ENCODE measurements at regions not wholly inside any gene's neighbourhood (a gene's known extent, or its start where the extent isn't known, plus 50 kb on each side); places are given as distances from the start of the nearest gene placed in this dataset.
"Not testable (repeated sequence)": the region's sequence is repeated elsewhere in the genome, so short reads cannot be mapped to it uniquely, and the experiment has no call there.

DNA sequence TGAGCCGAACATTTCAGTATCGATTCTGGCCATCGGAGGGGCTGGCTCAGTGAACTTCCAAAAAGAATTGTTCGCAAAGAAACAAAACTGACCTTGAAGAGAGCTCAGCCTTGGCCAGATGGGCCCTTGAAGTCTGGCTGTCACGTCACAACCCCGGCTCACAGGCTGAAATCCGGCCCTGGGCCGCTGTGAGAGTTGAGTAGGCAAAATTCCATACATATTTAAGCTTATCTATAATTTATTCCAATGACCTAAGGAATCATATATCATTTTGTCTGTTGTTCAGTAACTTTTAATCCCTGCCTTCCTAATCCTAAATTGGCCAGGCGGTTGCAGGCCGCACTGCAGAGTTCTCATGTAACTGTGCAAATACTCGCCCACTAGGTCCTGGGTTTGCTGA lies 174.8 kb downstream of the LAT start:
- H3K79me2 ChIP-seq (ENCODE audit: insufficient read depth, low read depth, low read length); H3K4me1 ChIP-seq (ENCODE audit: insufficient read depth, low read length, poor library complexity, severe bottlenecking); intact Hi-C loops (cut with micrococcal nuclease; ENCODE audit: unreplicated experiment); POLR2A ChIA-PET; H4K20me1 ChIP-seq (ENCODE audit: insufficient read depth, low read length); DNase-seq (ENCODE audit: low spot score); H3K36me3 ChIP-seq (ENCODE audit: insufficient read depth, low read length); H3K4me3 ChIP-seq (ENCODE audit: low read depth, low read length, poor library complexity, severe bottlenecking); CTCF ChIA-PET (ENCODE audit: unreplicated experiment); H2AFZ ChIP-seq (ENCODE audit: low read length); H3K9me3 ChIP-seq (ENCODE audit: low read length); BruUV-seq (replicated peaks); H3K27ac ChIP-seq (ENCODE audit: low read depth, low read length, poor library complexity, severe bottlenecking); H3K9me2 ChIP-seq (ENCODE audit: insufficient read depth, low read length); H3K4me2 ChIP-seq (ENCODE audit: low read length): not testable (repeated sequence)

DNA sequence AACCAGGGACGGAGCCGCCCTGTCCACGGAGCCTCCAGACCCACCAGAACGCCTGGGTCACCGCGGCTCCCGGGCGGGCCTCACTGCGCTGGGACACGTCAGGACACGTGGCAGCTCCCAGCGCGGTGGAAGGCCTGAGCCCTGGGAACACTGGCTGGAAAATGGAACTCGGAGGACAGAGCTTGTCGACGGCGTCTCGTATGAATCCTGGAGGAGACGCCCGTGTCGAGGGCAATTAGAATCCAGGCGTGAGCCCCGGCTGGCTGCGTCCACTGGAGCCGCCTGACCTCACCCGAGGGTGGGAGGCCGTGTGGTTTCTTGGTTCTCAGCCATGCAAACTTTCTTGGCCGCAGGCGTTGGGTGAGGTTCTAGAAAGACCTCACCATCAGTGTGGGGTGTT lies 173.9 kb downstream of the LAT start:
- POLR2A ChIA-PET: no interaction called here
- TF ChIP-seq EZH2phosphoT487 (IDR thresholded peaks at IDR 0.05; ENCODE audit: borderline replicate concordance, low read depth, low read length): no peak
- TF ChIP-seq CTCF (conservative IDR thresholded peaks at IDR 0.05; ENCODE audit: low read length): no peak
- intact Hi-C loops (cut with micrococcal nuclease; ENCODE audit: unreplicated experiment): no loop called here

DNA sequence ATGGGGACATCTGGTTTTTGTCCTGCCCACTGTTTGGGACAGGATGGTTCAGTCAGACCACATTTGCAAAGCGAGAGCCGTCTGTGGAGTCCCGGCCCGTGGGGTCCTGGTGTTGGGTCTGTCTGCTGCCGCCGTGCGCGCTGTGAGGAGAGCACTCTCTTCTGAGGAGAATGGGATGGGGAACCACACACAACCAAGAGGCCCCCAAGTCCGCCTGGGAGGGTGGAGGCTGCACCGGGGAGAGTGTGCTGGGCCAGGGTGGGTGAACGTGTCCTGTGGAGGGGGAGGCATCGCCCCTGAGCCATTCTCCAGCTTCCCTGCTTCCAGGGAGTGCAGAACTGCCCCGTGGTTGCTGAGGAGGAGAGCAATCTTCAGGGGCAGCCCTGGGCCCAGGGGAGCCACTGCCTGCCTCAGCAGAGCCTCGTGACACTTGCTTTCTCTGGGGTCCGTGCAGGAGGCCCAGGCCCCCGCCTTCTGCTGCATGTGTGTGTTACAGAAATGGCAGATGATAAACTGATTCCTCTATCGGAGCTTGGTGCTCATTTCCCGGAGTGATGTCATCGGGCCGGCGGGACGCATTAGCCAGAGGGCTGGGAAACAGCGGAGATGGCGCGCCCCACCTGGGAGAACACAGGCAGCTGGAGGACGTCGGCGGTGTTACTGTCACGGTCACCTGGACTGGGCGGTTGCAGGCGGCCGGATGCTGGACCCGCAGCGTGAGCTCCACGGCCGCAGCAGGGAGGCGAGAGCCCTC lies 173.4 kb downstream of the LAT start:
- H3K9me3 ChIP-seq (ENCODE audit: low read length); intact Hi-C loops (cut with micrococcal nuclease; ENCODE audit: unreplicated experiment); POLR2A ChIA-PET; H3K36me3 ChIP-seq (ENCODE audit: insufficient read depth, low read length); H3K79me2 ChIP-seq (ENCODE audit: insufficient read depth, low read depth, low read length); H3K4me2 ChIP-seq (ENCODE audit: low read length); H3K4me3 ChIP-seq (ENCODE audit: low read depth, low read length, poor library complexity, severe bottlenecking); H3K27ac ChIP-seq (ENCODE audit: low read depth, low read length, poor library complexity, severe bottlenecking); H3K9me2 ChIP-seq (ENCODE audit: insufficient read depth, low read length); BruUV-seq (replicated peaks); CTCF ChIA-PET (ENCODE audit: unreplicated experiment); DNase-seq (ENCODE audit: low spot score); H2AFZ ChIP-seq (ENCODE audit: low read length); H3K4me1 ChIP-seq (ENCODE audit: insufficient read depth, low read length, poor library complexity, severe bottlenecking); H4K20me1 ChIP-seq (ENCODE audit: insufficient read depth, low read length): not testable (repeated sequence)

More for the DNA sequence above, 173.9 kb downstream of the LAT start:
- H3K9me2 ChIP-seq (ENCODE audit: insufficient read depth, low read length): no peaks in the 10 kb centered on the region
- H3K4me3 ChIP-seq (ENCODE audit: low read depth, low read length, poor library complexity, severe bottlenecking): no peak overlapping the region
- H3K4me2 ChIP-seq (ENCODE audit: low read length): no peak overlapping the region
- no peaks in the 10 kb centered on the region for H3K79me2 ChIP-seq (ENCODE audit: insufficient read depth, low read depth, low read length)
- no peaks in the 10 kb centered on the region for H3K4me1 ChIP-seq (ENCODE audit: insufficient read depth, low read length, poor library complexity, severe bottlenecking)
- no TSS peak for BruUV-seq (replicated peaks)
- no peaks in the 10 kb centered on the region for H3K36me3 ChIP-seq (ENCODE audit: insufficient read depth, low read length)
- no peak overlapping the region for H3K27ac ChIP-seq (ENCODE audit: low read depth, low read length, poor library complexity, severe bottlenecking)
- CTCF ChIA-PET (ENCODE audit: unreplicated experiment): no interaction called here
- no peaks in the 10 kb centered on the region for H4K20me1 ChIP-seq (ENCODE audit: insufficient read depth, low read length)
- no peak for DNase-seq (ENCODE audit: low spot score)
- H3K9me3 ChIP-seq (ENCODE audit: low read length): no peaks in the 10 kb centered on the region
- H2AFZ ChIP-seq (ENCODE audit: low read length): no peak overlapping the region

DNA sequence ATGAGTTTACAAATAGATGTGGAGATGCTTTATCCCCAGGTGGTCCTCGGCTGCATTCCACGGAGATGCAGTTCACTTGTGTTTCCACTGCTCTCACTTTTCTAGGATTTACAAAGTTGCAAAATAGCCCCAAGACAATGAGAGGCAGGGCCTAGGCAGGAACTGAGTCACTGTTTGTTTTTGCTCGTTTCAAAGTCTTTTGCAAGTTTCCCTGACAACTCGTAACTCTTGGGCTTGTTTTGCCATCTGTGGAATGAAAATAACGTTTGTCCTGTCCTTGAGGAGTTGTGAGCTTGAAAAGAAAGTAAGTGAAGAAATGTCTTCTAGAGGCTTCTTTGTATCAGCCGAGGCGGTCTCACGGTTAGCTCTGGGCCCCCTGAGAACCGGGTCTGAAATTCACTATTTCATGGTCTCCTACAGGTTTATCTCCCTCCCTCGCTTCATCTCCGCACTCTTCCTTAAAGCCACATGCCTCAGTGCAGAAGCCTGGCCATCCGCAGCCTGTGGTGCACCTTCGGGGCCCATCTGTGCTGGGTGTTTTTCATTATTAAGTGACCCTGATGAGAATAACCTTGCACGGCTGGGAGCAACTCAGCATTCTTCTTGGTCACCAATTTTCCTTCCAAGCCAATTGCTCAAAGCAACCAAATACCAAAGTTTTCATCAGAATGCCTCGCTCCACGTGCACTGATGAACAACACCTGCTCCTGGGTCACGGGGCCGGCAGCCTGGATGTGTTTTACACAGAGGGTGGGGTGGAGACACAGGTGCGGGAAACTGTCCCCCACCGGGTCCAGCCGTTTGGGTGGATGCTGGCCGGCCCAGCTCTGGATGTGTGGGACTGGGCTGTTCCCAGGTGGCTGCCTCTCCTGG lies 172.4 kb downstream of the LAT start:
- CTCF ChIA-PET (ENCODE audit: unreplicated experiment); H3K27ac ChIP-seq (ENCODE audit: low read depth, low read length, poor library complexity, severe bottlenecking); H4K20me1 ChIP-seq (ENCODE audit: insufficient read depth, low read length); H3K4me1 ChIP-seq (ENCODE audit: insufficient read depth, low read length, poor library complexity, severe bottlenecking); H3K9me2 ChIP-seq (ENCODE audit: insufficient read depth, low read length); BruUV-seq (replicated peaks); DNase-seq (ENCODE audit: low spot score); H3K9me3 ChIP-seq (ENCODE audit: low read length); H3K36me3 ChIP-seq (ENCODE audit: insufficient read depth, low read length); H3K79me2 ChIP-seq (ENCODE audit: insufficient read depth, low read depth, low read length); H3K4me3 ChIP-seq (ENCODE audit: low read depth, low read length, poor library complexity, severe bottlenecking); H2AFZ ChIP-seq (ENCODE audit: low read length); H3K4me2 ChIP-seq (ENCODE audit: low read length); intact Hi-C loops (cut with micrococcal nuclease; ENCODE audit: unreplicated experiment): not testable (repeated sequence)
- POLR2A ChIA-PET: interaction anchor here (0.9 kb wide), 1 partner anchor 137 kb away, joined by 3 read pairs; no protein-coding TSS in a partner anchor
